Lower lobe of right lung (tissue), 2 donors: ENCODE measurements at regions not wholly inside any gene's neighbourhood (a gene's known extent, or its start where the extent isn't known, plus 50 kb on each side); places are given as distances from the start of the nearest gene placed in this dataset.

ENCODE experiments used
- ATAC-seq, 2 donors: fragments of 200-7000 bp; cut with Tn5 transposase; one replicate each; pipeline ENCODE4 v1.9.1; 2020 to 2022; ENCODE audit warnings: mild to moderate bottlenecking in 2 of 2, moderate library complexity in 2 of 2
- DNase-seq: peaks from one replicate; pipeline ENCODE4 v3.0.0-alpha.2; 2020
- H3K27ac ChIP-seq: fragments of 200-600 bp; one replicate; pipeline ENCODE4 v1.8.0; 2022
- H3K27me3 ChIP-seq: fragments of 200-600 bp; one replicate; pipeline ENCODE4 v1.8.0; 2022; ENCODE audit warnings: low read depth
- H3K36me3 ChIP-seq: fragments of 200-600 bp; one replicate; pipeline ENCODE4 v1.8.0; 2022; ENCODE audit warnings: mild to moderate bottlenecking
- H3K4me1 ChIP-seq: fragments of 200-600 bp; one replicate; pipeline ENCODE4 v1.8.0; 2022
- H3K4me3 ChIP-seq: fragments of 200-600 bp; one replicate; pipeline ENCODE4 v1.8.0; 2022; ENCODE audit warnings: mild to moderate bottlenecking
- H3K9me3 ChIP-seq: fragments of 200-600 bp; one replicate; pipeline ENCODE4 v1.8.0; 2022
- CTCF ChIP-seq: fragments of 200-600 bp; IDR thresholded peaks from one replicate; pipeline ENCODE4 v1.8.0; 2022; ENCODE audit warnings: antibody characterized with exemption, mild to moderate bottlenecking
- intact Hi-C: fragments of 100-400 bp; cut with DNase I; formaldehyde crosslinking; loops from one replicate; pipeline ENCODE4 v1.11.0; 2022
- donor health status: DM: no; HTN: yes; CAD: no; lungs with severe emphysema.

- intact Hi-C loops, result no loop called here
- H3K9me3 ChIP-seq, result no peaks in the 10 kb centered on the region
- ATAC-seq (no peak), DNase-seq (no peak)
- H3K27ac ChIP-seq, result no peak overlapping the region
- H3K4me1 ChIP-seq, result no peaks in the 10 kb centered on the region
- no peaks in the 10 kb centered on the region for H3K27me3 ChIP-seq
- TF ChIP-seq CTCF, result no peak
- H3K4me3 ChIP-seq, result no peak overlapping the region
- H3K36me3 ChIP-seq, result no peaks in the 10 kb centered on the region
Measured at GRCh38 chr4:66655505-66655904, 889.8 kb downstream of the CENPC start.

- Histone ChIP-seq H3K36me3 (no peaks in the 10 kb centered on the region), H3K27me3 (no peaks in the 10 kb centered on the region), H3K27ac (no peak overlapping the region), H3K4me1 (no peaks in the 10 kb centered on the region), H3K9me3 (no peaks in the 10 kb centered on the region), H3K4me3 (no peak overlapping the region)
- no peak for DNase-seq
- intact Hi-C loops, result no loop called here
- ATAC-seq, result no peak
- no peak for TF ChIP-seq CTCF
Measured at GRCh38 chr4:66653937-66654336, 891.4 kb downstream of the CENPC start.

- Histone ChIP-seq H3K27ac (no peak overlapping the region), H3K36me3 (no peaks in the 10 kb centered on the region), H3K27me3 (no peaks in the 10 kb centered on the region), H3K4me3 (no peak overlapping the region), H3K9me3 (no peaks in the 10 kb centered on the region), H3K4me1 (no peaks in the 10 kb centered on the region)
- intact Hi-C loops, result no loop called here
- no peak for TF ChIP-seq CTCF
- DNase-seq, result no peak
- ATAC-seq, result no peak
Measured at GRCh38 chr4:66649236-66649635, 896.1 kb downstream of the CENPC start.

GRCh38 chr4:66647926-66648325, 897.4 kb downstream of the CENPC start:
- no peak for TF ChIP-seq CTCF
- H3K9me3 ChIP-seq, result no peaks in the 10 kb centered on the region
- ATAC-seq, result no peak
- H3K27me3 ChIP-seq, result no peaks in the 10 kb centered on the region
- H3K4me3 ChIP-seq, result no peak overlapping the region
- DNase-seq, result no peak
- intact Hi-C loops, result no loop called here
- no peak overlapping the region for H3K27ac ChIP-seq
- H3K36me3 ChIP-seq, result no peaks in the 10 kb centered on the region
- H3K4me1 ChIP-seq, result no peaks in the 10 kb centered on the region

- ATAC-seq (no peak), DNase-seq (no peak)
- no peak for TF ChIP-seq CTCF
Measured at GRCh38 chr4:66647476-66647875, 897.8 kb downstream of the CENPC start.

More at GRCh38 chr4:66647476-66647875, 897.8 kb downstream of the CENPC start:
- no peaks in the 10 kb centered on the region for H3K9me3 ChIP-seq
- no peaks in the 10 kb centered on the region for H3K36me3 ChIP-seq
- H3K27me3 ChIP-seq, result no peaks in the 10 kb centered on the region
- intact Hi-C loops, result no loop called here
- H3K4me3 ChIP-seq, result no peak overlapping the region
- H3K27ac ChIP-seq, result no peak overlapping the region
- H3K4me1 ChIP-seq, result no peaks in the 10 kb centered on the region
